SH-SY5Y (cell line): ENCODE measurements at regions not wholly inside any gene's neighbourhood (a gene's known extent, or its start where the extent isn't known, plus 50 kb on each side); places are given as distances from the start of the nearest gene placed in this dataset.

Experiments
- GATA2 ChIP-seq: IDR thresholded peaks from 2 replicates; pipeline ENCODE4 v1.6.1; 2011; ENCODE audit warnings: mild to moderate bottlenecking, low read depth, low read length
- GATA3 ChIP-seq: IDR thresholded peaks from 2 replicates; pipeline ENCODE4 v1.6.1; 2011; ENCODE audit warnings: low read depth, mild to moderate bottlenecking, low read length, moderate library complexity

DNA sequence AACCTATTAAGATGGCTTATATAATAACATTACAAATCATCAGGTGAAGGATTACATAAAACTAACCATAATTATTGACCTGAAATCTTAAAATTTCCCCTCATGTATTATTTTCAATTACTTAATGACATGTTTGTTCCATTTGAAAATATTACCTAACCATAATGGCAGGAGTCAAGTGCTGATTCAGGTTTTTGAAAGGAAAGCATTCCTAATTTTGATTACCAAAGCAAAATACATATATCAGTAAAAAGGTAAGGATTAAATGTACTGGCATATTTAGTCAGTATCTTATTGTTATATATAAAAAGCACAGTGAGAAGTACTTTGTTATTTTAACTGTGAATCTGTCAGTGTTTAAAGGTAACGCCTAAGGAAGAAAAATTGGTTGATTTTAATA lies 960.0 kb upstream of the CNTN5 start:
- no peak for TF ChIP-seq GATA3
- TF ChIP-seq GATA2: no peak
